NCI-H1436 treated with DMSO at 0.1 percent for 48 hours (cell line): ENCODE measurements at regions not wholly inside any gene's neighbourhood (a gene's known extent, or its start where the extent isn't known, plus 50 kb on each side); places are given as distances from the start of the nearest gene placed in this dataset.
A peak's percentile ranks its signal among the peaks of the same experiment; 100 is the strongest.

Experiments
- DNase-seq: peaks from one replicate; lab custom pipeline; 2025; lab: John Stamatoyannopoulos, UW

GRCh38 chr5:135204151-135204600 lies 170.1 kb upstream of the PITX1 start:
- DNase-seq: no peak

- no peak for DNase-seq
Measured at GRCh38 chr5:135203593-135204036, 169.6 kb upstream of the PITX1 start.

GRCh38 chr5:135203019-135203418 lies 169.0 kb upstream of the PITX1 start:
- no peak for DNase-seq

DNA sequence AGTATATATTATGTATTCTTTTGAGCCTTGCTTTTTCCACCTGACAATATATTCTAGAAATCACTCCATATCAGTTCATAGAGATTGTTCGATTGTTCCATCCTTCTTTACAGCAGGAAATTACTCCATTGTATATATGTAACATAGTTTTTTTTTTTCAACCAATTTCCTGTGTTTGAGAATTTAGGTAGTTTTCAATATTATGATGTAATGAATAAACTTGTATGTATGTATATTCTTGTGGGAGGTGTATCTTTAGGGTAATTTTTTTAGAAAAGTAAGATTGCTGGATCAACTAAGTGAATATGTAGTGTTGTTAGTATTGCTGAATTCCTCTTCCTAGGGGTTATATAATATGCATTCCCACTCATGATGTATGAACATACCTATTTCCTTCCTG lies 165.9 kb upstream of the PITX1 start:
- DNase-seq: no peak

GRCh38 chr5:135196483-135196882 lies 162.5 kb upstream of the PITX1 start:
- no peak for DNase-seq

DNA sequence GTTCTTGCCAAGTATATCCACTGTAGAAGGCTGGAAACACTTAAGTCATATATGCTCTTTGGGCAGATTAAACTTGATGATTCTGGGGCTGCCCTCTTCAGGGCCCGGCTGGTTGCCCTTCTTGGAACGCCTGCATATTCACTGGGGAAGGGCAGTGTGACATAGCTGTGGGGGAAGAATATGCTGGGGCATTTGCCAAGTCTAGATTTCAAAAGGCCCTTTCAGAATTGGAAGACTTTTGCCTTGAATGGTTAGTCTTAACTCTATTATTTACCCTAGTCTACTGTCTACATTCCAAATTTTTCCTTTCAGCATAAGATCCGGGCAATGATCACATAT lies 161.2 kb upstream of the PITX1 start:
- no peak for DNase-seq

DNA sequence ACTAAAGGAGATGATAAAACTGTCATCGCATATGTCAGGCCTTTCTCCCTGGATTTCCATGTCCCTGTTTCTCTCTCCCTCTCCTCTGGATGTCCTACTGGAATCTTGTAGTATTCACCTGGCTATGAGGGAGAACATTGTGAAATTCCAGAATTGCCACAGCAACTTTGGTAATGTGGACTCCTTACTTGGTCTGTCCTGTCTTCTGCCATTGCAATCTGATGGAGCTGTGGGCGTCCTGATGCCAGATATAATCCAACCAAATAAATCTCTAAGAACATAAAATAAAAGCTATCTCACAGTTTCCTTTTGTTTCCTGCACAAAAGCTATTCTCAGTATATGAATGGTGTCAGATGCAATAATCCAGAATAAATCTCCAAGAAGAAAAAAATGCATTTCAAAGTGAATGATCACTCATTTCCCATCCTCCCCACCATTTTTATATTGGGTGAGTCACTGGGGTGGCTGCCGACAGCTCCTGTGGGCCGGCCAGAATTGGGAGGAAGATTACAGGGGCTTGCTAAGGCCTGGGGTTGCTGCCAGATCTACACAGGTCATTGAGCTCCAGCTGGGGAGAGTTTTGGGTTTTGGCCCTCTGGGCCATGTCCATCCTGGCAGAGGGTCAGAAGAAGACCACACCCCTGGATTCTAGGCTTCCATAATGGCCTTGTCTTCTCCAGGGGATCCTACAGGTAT lies 160.7 kb upstream of the PITX1 start:
- DNase-seq: no peak

DNA sequence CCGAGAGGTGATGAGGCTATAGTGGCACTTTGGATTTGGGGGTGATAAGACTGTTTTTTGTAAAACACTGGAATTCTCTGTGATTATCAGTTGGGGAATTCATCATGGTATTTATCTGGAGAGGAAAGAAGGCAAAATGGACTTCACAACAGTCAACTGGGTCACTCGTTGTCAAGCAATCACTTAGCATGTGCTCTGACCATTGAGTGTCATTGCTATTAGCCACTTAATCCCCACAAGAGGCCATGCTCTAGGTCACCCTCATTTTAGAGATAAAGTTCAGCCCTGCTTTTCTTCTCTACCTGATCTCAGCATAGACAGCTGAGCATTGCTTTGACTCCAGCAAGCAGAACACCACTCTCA lies 160.1 kb upstream of the PITX1 start:
- no peak for DNase-seq

- no peak for DNase-seq
Measured at GRCh38 chr5:135193213-135194125, 159.4 kb upstream of the PITX1 start.

- no peak for DNase-seq
Measured at GRCh38 chr5:135192351-135192750, 158.3 kb upstream of the PITX1 start.

DNA sequence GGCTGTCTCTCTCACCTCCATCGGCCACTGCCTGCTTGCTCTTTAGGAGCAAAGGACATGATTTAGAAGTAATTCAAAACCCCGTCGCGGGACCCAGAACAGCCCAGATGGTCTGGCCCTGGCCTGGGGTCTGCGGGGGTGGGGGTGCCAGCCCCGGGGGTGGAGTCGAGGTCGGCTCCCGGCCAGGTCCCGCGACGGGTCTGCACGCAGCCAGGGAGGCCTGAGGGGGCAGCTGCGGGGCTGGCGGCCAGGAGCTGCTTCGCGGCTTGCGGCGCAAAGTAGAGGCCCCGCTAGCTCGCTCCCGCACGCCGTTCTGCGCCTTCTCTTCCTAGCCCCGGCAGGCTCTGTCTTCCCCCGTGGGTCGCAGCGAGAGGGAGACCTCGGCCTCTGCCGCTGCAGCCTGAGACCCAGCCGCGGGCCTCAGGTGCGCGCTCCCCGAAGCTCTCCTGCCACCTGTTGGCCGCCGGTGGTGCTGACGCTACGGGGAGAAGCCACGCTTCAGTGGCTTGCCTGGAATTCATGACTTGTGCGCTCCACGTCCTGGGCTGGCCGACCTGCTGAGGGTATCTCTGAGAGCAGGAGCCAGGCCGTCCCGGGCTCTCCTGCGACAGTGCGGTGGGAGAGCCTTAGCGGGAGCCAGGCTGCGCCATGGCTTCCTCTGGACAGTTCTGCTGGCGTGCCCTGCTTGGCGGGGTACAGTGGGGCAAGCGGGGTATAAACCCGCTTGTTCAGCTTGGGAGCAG lies 157.2 kb upstream of the PITX1 start:
- no peak for DNase-seq

DNA sequence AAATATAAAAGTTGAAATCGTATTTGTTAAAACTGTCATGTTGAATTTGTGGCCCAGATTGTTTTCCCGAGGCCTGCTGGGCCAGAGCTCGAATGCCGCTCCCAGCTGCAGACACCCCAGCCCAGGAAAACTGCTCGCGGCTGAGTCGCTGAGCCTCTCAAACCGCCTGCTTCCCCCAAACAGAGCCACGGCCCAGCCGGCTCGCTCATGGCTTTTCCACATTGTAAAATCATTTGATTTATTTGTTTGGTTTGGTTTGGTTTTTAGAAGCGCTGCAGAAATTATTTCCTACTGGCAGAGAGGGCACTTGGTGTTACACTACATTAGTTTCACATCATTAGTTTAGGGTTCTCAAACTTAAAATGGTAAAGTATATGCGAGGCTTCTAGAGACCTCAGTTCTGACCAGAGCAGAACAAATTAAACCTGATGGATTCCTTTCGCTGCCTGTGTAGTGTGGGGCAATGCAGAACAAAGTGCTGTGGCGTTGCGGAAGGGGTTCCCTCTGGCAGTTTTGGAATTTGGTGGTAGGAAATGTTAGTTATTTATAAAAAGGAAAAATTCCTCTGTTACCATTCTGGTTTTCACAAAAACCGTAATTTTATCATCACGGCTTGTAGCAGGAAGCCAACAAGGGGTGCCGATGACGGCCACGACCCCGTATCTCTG lies 156.5 kb upstream of the PITX1 start:
- DNase-seq: no peak

- DNase-seq: no peak
Measured at GRCh38 chr5:135189024-135189423, 155.0 kb upstream of the PITX1 start.

- DNase-seq: no peak
Measured at GRCh38 chr5:135188233-135188914, 154.3 kb upstream of the PITX1 start.

- no peak for DNase-seq
Measured at GRCh38 chr5:135186662-135187522, 152.9 kb upstream of the PITX1 start.

DNA sequence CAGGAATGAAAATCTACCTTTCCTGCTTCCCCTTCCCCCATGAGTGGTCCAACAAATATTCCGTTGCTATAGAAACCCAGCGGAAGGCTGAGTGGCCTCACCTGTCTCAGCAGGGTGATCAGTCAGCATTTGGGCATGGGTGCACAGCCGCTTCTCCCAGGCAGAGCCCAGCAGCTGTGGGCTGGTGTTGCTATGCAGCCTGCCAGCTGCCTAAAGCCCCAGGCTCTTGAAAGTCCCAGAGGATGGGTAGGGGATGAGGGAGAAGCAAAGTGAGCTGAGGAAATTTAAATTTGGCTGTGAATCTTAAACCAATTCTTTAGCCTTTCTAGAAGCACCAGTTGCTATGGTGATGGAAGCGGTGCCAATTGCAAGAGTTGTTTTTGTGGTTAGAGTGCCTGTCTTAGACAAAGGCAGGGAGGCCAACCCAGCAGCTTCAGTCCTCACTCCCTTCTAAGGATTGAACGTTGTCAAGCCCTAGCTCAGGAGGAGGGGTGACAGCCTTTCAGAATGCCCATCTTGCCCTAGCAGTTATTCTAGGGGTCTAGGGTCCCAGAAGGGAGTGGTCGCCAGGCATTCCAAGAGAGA lies 151.5 kb upstream of the PITX1 start:
- no peak for DNase-seq

GRCh38 chr5:135184646-135185045 lies 150.6 kb upstream of the PITX1 start:
- DNase-seq: peak; percentile 20

DNA sequence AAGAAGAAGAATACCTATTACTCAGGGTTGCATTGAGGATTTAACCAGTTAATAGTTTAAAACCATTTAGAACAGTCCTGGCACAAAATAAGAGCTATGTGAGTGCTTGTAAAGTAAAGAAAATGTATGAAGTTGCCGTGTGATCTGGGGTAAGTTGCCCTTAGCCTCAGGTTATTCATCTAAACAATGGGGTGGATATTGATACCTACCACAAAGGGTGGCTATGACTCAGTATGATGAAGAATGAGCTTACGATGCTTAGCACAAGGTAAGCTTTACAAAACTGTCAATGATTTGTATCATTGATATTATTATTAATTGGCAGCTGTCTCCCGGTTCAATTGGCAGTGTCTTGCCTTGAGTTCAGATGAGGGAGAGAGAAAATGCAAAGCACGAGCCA lies 149.4 kb upstream of the PITX1 start:
- no peak for DNase-seq

DNA sequence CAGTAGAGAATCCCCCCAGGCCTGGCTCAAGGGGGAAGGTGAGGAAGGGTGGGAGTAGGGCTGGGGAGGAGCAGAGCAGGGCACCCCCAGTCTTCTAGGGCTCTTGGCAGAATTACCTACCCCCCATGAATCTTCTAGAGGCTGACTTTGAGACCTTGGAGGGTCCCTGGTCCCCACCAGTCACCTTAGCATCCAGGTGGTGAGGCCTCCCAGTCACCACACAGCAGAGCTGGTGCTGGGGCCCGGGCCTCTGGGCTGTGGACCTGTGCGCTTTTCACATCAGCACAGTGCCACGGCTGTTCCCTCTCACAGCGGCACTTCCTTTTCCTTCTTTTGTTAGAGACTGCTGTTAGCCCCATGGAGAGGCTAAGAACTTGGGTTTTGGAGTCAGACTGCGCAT lies 148.6 kb upstream of the PITX1 start:
- DNase-seq: no peak

GRCh38 chr5:135181653-135182052 lies 147.6 kb upstream of the PITX1 start:
- no peak for DNase-seq
